Tibial artery (tissue), 4 donors: ENCODE measurements at regions not wholly inside any gene's neighbourhood (a gene's known extent, or its start where the extent isn't known, plus 50 kb on each side); places are given as distances from the start of the nearest gene placed in this dataset.

Experiments
- DNase-seq, 2 donors: peaks; one replicate each; pipeline ENCODE4 v3.0.0-alpha.2; 2019
- H3K27ac ChIP-seq, 2 donors: fragments of 200-600 bp; sonication (generic) in 1 of 2; 1 replicate in 1 of 2; 2 replicates in 1 of 2; pipeline ENCODE4 v1.5.1; 2018 to 2019; ENCODE audit warnings: mild to moderate bottlenecking in 1 of 2
- H3K27me3 ChIP-seq, 2 donors: fragments of 200-600 bp; sonication (generic) in 1 of 2; one replicate each; pipeline versions ENCODE4 v1.5.1 to v1.6.0; 2016 to 2019
- H3K36me3 ChIP-seq, 3 donors: fragments of 200-600 bp; sonication (generic) in 2 of 3; one replicate each; pipeline ENCODE4 v1.5.1; 2016 to 2019; ENCODE audit warnings: mild to moderate bottlenecking in 2 of 3
- H3K4me1 ChIP-seq, 4 donors: fragments of 200-600 bp; sonication (generic) in 2 of 4; 1 replicate in 3 of 4; 2 replicates in 1 of 4; pipeline ENCODE4 v1.5.1; 2016 to 2019
- H3K4me3 ChIP-seq, 2 donors: fragments of 200-600 bp; sonication (generic) in 1 of 2; 1 replicate in 1 of 2; 2 replicates in 1 of 2; pipeline ENCODE4 v1.5.1; 2018 to 2019; ENCODE audit warnings: mild to moderate bottlenecking in 2 of 2
- H3K9me3 ChIP-seq, 3 donors: fragments of 200-600 bp; sonication (generic) in 1 of 3; one replicate each; pipeline ENCODE4 v1.5.1; 2016 to 2019
- intact Hi-C: fragments of 100-400 bp; cut with DNase I; formaldehyde crosslinking; loops from one replicate; pipeline ENCODE4 v1.15.0; 2023; ENCODE audit warnings: low total_unique reads
- TF ChIP-seq, protein P1 (sequence below), 2 experiments: fragments of 200-600 bp in 1 of 2; fragments of 450-650 bp in 1 of 2; IDR thresholded peaks; one replicate each; pipeline ENCODE4 v1.5.1; 2017 to 2019; ENCODE audit warnings: antibody characterized with exemption in 2 of 2, mild to moderate bottlenecking in 1 of 2, moderate library complexity in 1 of 2

GRCh38 chr6:134605034-134605433 is 287.1 kb upstream of the SGK1 start:
- no peaks in the 10 kb centered on the region for H3K4me1 ChIP-seq
- H3K9me3 ChIP-seq = peaks cover 0 to 10% (median 0%) of the 10 kb centered on the region in 3 donors
- H3K36me3 ChIP-seq = no peaks in the 10 kb centered on the region
- H3K27me3 ChIP-seq = no peaks in the 10 kb centered on the region
- no peak overlapping the region for H3K4me3 ChIP-seq
- TF ChIP-seq, protein P1, sequence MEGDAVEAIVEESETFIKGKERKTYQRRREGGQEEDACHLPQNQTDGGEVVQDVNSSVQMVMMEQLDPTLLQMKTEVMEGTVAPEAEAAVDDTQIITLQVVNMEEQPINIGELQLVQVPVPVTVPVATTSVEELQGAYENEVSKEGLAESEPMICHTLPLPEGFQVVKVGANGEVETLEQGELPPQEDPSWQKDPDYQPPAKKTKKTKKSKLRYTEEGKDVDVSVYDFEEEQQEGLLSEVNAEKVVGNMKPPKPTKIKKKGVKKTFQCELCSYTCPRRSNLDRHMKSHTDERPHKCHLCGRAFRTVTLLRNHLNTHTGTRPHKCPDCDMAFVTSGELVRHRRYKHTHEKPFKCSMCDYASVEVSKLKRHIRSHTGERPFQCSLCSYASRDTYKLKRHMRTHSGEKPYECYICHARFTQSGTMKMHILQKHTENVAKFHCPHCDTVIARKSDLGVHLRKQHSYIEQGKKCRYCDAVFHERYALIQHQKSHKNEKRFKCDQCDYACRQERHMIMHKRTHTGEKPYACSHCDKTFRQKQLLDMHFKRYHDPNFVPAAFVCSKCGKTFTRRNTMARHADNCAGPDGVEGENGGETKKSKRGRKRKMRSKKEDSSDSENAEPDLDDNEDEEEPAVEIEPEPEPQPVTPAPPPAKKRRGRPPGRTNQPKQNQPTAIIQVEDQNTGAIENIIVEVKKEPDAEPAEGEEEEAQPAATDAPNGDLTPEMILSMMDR (IDR thresholded peaks at IDR 0.05) = no peak
- DNase-seq = no peak
- no peak overlapping the region for H3K27ac ChIP-seq
- intact Hi-C loops = no loop called here

DNA sequence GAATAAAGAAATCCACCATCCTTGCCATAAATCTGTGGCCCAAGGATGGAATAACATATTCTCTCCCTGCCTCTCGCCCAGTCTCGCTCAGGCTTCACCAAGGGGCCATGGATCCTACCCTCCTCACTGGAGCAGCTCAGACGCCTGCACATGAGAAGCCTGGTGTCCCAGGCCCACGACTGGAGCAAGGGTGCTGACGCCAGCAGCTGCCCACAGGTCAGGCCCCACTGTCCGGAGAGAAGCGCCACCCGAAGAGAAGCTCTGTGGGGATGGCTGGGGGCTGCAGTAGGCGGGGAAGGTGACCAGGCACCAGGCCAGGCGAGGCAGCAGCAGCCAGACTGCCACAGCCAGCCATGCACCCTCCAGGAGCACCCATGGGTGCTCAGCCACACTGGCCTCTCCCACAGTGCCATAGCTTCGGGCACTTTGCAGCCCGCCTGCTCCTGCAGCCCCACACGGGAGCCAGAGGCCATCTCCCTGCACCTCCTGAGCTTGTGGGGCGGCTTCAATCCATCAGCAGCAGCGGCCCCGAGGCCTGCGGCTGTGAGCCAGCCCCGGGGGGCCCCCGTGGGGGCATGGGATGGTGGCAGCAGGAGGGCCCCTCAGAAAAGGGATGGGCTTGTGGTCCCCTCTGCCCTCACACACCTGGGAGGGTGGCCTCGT is 286.2 kb upstream of the SGK1 start:
- TF ChIP-seq, protein P1 (IDR thresholded peaks at IDR 0.05) = no peak
- intact Hi-C loops = no loop called here

DNA sequence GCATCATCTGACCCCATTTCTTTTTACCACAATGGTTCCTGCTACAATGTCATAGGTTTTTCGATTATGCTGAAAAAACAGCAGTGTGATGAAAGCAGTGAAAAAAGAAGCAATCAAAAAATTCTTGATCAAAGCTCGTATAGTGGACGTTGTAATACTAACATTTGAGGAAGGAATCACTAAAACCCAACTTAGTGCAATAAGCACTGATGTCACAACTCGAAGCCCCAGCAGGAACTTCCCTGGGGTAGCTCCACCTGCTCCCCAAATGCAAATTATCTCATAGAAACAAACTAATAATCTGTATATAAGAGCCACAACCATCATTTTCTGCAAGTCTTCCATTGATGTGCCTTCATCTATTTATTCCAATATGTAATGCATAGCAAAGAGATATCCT is 285.6 kb upstream of the SGK1 start:
- TF ChIP-seq, protein P1 (IDR thresholded peaks at IDR 0.05) = no peak
- Histone ChIP-seq H3K36me3 (no peaks in the 10 kb centered on the region), H3K9me3 (peaks cover 0 to 10% (median 0%) of the 10 kb centered on the region in 3 donors), H3K27ac (no peak overlapping the region), H3K27me3 (no peaks in the 10 kb centered on the region), H3K4me1 (no peaks in the 10 kb centered on the region), H3K4me3 (no peak overlapping the region)
- no peak for DNase-seq
- intact Hi-C loops = no loop called here

More for the DNA sequence above, 286.2 kb upstream of the SGK1 start:
- no peak overlapping the region for H3K27ac ChIP-seq
- no peaks in the 10 kb centered on the region for H3K36me3 ChIP-seq
- no peak overlapping the region for H3K4me3 ChIP-seq
- H3K9me3 ChIP-seq = peaks cover 0 to 10% (median 0%) of the 10 kb centered on the region in 3 donors
- DNase-seq = no peak
- no peaks in the 10 kb centered on the region for H3K4me1 ChIP-seq
- no peaks in the 10 kb centered on the region for H3K27me3 ChIP-seq

DNA sequence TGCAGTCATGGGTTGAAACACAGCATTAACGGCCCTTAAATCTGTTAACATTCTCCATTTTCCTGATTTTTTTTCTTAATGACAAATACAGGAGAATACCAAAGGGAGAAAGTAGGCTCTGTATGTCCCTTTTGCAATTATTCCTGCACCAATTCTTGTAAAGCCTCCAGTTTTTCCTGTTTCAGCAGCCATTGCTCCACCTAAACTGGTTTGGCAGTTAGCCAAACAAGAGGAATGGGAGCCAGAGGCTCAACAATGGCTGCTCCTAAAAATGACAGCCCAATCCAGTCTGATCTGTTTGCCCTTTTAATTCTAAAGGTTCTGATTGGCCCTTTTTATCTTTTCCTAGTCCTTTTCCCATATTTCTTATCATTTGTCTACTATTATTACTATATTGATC is 284.2 kb upstream of the SGK1 start:
- no peaks in the 10 kb centered on the region for H3K36me3 ChIP-seq
- no peak overlapping the region for H3K4me3 ChIP-seq
- no peak for DNase-seq
- TF ChIP-seq, protein P1 (IDR thresholded peaks at IDR 0.05) = no peak
- intact Hi-C loops = no loop called here
- peaks cover 0 to 10% (median 0%) of the 10 kb centered on the region in 3 donors for H3K9me3 ChIP-seq
- no peaks in the 10 kb centered on the region for H3K4me1 ChIP-seq
- no peak overlapping the region for H3K27ac ChIP-seq
- no peaks in the 10 kb centered on the region for H3K27me3 ChIP-seq

GRCh38 chr6:134600671-134601070 is 282.8 kb upstream of the SGK1 start:
- H3K27me3 ChIP-seq = no peaks in the 10 kb centered on the region
- intact Hi-C loops = no loop called here
- TF ChIP-seq, protein P1 (IDR thresholded peaks at IDR 0.05) = no peak

More at GRCh38 chr6:134600671-134601070, 282.8 kb upstream of the SGK1 start:
- Histone ChIP-seq H3K4me1 (no peaks in the 10 kb centered on the region), H3K4me3 (no peak overlapping the region), H3K9me3 (peaks cover 0 to 10% (median 0%) of the 10 kb centered on the region in 3 donors), H3K36me3 (no peaks in the 10 kb centered on the region), H3K27ac (no peak overlapping the region)
- DNase-seq = no peak
